OCI-LY1 (cell line): ENCODE measurements at regions not wholly inside any gene's neighbourhood (a gene's known extent, or its start where the extent isn't known, plus 50 kb on each side); places are given as distances from the start of the nearest gene placed in this dataset.

Source experiments
- H2AFZ ChIP-seq: fragments of 200-600 bp; sonication (generic), shearing (Covaris generic); 2 replicates; pipeline ENCODE4 v1.6.0; 2014; ENCODE audit warnings: antibody characterized with exemption, mild to moderate bottlenecking, low read length
- H3F3A ChIP-seq: fragments of 200-600 bp; sonication (generic), shearing (Covaris generic); 2 replicates; pipeline ENCODE4 v1.6.0; 2014; ENCODE audit warnings: mild to moderate bottlenecking, antibody characterized with exemption, low read length, moderate library complexity; ENCODE audit not compliant: insufficient read depth
- H3K27ac ChIP-seq: fragments of 200-600 bp; sonication (generic); 2 replicates; pipeline ENCODE4 v1.5.1; 2014; ENCODE audit warnings: low read length, mixed run types, mild to moderate bottlenecking, low read depth; ENCODE audit not compliant: poor library complexity, severe bottlenecking
- H3K27me3 ChIP-seq: fragments of 200-600 bp; sonication (generic); 2 replicates; pipeline ENCODE4 v1.6.0; 2014; ENCODE audit warnings: antibody characterized with exemption, mild to moderate bottlenecking, low read length, moderate library complexity; ENCODE audit not compliant: insufficient read depth
- H3K36me3 ChIP-seq: fragments of 200-600 bp; sonication (generic); 2 replicates; pipeline ENCODE4 v1.6.1; 2014; ENCODE audit warnings: mild to moderate bottlenecking, antibody characterized with exemption, low read length, moderate library complexity, mixed read lengths; ENCODE audit not compliant: insufficient read depth
- H3K4me1 ChIP-seq: fragments of 200-600 bp; sonication (generic); 2 replicates; pipeline ENCODE4 v1.5.1; 2014; ENCODE audit warnings: mild to moderate bottlenecking, low read length, moderate library complexity; ENCODE audit not compliant: insufficient read depth, severe bottlenecking
- H3K4me2 ChIP-seq: fragments of 200-600 bp; sonication (generic), shearing (Covaris generic); 2 replicates; pipeline ENCODE4 v1.6.1; 2014; ENCODE audit warnings: low read length
- H3K4me3 ChIP-seq: fragments of 200-600 bp; sonication (generic); 2 replicates; pipeline ENCODE4 v1.5.1; 2014; ENCODE audit warnings: low read length, low read depth, mild to moderate bottlenecking, mixed read lengths; ENCODE audit not compliant: poor library complexity, severe bottlenecking
- H3K79me2 ChIP-seq: fragments of 200-600 bp; shearing (Covaris generic); 2 replicates; pipeline ENCODE4 v1.6.1; 2016; ENCODE audit warnings: mixed run types, low read length, mixed read lengths; ENCODE audit not compliant: insufficient read depth
- H3K9ac ChIP-seq: fragments of 200-600 bp; sonication (generic), shearing (Covaris generic); 2 replicates; pipeline ENCODE4 v1.6.1; 2014; ENCODE audit warnings: mild to moderate bottlenecking, low read length, mixed read lengths
- H3K9me2 ChIP-seq: fragments of 200-600 bp; sonication (generic), shearing (Covaris generic); 2 replicates; pipeline ENCODE4 v1.6.1; 2014; ENCODE audit warnings: low read depth, mild to moderate bottlenecking, low read length, mixed read lengths
- H3K9me3 ChIP-seq: fragments of 200-600 bp; shearing (Covaris generic); 2 replicates; pipeline ENCODE4 v1.6.1; 2014; ENCODE audit warnings: low read length, mixed read lengths
- H4K20me1 ChIP-seq: fragments of 200-600 bp; sonication (generic), shearing (Covaris generic); 2 replicates; pipeline ENCODE4 v1.6.0; 2016; ENCODE audit warnings: mild to moderate bottlenecking, low read length; ENCODE audit not compliant: insufficient read depth
- EZH2 ChIP-seq: fragments of 200-600 bp; sonication (generic), shearing (Covaris generic); IDR thresholded peaks from 2 replicates; pipeline ENCODE4 v1.8.0; 2017; ENCODE audit warnings: borderline replicate concordance, mixed run types, mild to moderate bottlenecking, antibody characterized with exemption, low read length, moderate library complexity, mixed read lengths
- TF ChIP-seq, protein P1 (sequence below): fragments of 200-600 bp; sonication (generic), shearing (Covaris generic); IDR thresholded peaks from 2 replicates; pipeline ENCODE4 v1.5.1; 2017; ENCODE audit warnings: mild to moderate bottlenecking, antibody characterized with exemption, low read length, moderate library complexity, mixed read lengths

- Histone ChIP-seq H3K36me3 (no peaks in the 10 kb centered on the region; the same call in 1 of the 2 replicates), H4K20me1 (no peaks in the 10 kb centered on the region), H3K79me2 (no peaks in the 10 kb centered on the region), H3K27me3 (peaks cover 19% of the 10 kb centered on the region; the same call in 1 of the 2 replicates), H2AFZ (no peak overlapping the region), H3K9me2 (no peaks in the 10 kb centered on the region), H3F3A (no peaks in the 10 kb centered on the region), H3K9ac (no peak overlapping the region), H3K4me2 (no peak overlapping the region), H3K27ac (no peak overlapping the region), H3K9me3 (no peaks in the 10 kb centered on the region), H3K4me3 (no peak overlapping the region), H3K4me1 (no peaks in the 10 kb centered on the region)
- TF ChIP-seq EZH2, result no peak
- TF ChIP-seq, protein P1, sequence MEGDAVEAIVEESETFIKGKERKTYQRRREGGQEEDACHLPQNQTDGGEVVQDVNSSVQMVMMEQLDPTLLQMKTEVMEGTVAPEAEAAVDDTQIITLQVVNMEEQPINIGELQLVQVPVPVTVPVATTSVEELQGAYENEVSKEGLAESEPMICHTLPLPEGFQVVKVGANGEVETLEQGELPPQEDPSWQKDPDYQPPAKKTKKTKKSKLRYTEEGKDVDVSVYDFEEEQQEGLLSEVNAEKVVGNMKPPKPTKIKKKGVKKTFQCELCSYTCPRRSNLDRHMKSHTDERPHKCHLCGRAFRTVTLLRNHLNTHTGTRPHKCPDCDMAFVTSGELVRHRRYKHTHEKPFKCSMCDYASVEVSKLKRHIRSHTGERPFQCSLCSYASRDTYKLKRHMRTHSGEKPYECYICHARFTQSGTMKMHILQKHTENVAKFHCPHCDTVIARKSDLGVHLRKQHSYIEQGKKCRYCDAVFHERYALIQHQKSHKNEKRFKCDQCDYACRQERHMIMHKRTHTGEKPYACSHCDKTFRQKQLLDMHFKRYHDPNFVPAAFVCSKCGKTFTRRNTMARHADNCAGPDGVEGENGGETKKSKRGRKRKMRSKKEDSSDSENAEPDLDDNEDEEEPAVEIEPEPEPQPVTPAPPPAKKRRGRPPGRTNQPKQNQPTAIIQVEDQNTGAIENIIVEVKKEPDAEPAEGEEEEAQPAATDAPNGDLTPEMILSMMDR, result no peak
Observed at GRCh38 chr9:129307227-129307970, 129.3 kb upstream of the IER5L start.

- no peaks in the 10 kb centered on the region for H3K9me2 ChIP-seq
- H4K20me1 ChIP-seq, result no peaks in the 10 kb centered on the region
- H3K4me3 ChIP-seq, result no peak overlapping the region
- H3K4me1 ChIP-seq, result no peaks in the 10 kb centered on the region
- H3K27ac ChIP-seq, result no peak overlapping the region
- H3K9ac ChIP-seq, result no peak overlapping the region
- peaks cover 22% of the 10 kb centered on the region; the same call in 1 of the 2 replicates for H3K27me3 ChIP-seq
- no peaks in the 10 kb centered on the region; the same call in 1 of the 2 replicates for H3K36me3 ChIP-seq
- no peaks in the 10 kb centered on the region for H3F3A ChIP-seq
- no peaks in the 10 kb centered on the region; the same call in 1 of the 2 replicates for H3K9me3 ChIP-seq
- H2AFZ ChIP-seq, result no peak overlapping the region
- no peaks in the 10 kb centered on the region for H3K79me2 ChIP-seq
- no peak for TF ChIP-seq EZH2
- TF ChIP-seq, protein P1, result no peak
- H3K4me2 ChIP-seq, result no peak overlapping the region
Observed at GRCh38 chr9:129306318-129306973, 128.4 kb upstream of the IER5L start.

DNA sequence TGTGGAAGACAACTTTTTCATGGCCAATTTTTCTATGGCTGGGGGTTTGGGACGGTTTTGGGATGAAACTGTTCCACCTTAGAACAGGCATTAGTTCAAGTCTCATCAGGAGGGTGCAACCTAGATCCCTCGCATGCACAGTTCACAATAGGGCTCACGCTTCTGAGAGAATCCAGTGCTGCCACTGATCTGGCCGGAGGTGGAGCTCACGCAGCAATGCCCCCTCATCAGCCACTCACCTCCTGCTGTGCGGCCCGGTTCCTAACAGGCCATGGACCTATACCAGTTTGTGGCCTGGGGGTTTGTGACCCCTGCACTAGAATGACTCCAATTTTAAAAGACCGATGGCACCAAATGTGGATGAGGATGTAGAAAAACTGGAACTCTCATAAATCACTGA lies 127.2 kb upstream of the IER5L start:
- TF ChIP-seq, protein P1, result no peak
- no peak for TF ChIP-seq EZH2
- Histone ChIP-seq H3K4me2 (no peak overlapping the region), H3K9me2 (no peaks in the 10 kb centered on the region), H3K27me3 (peaks cover 14% of the 10 kb centered on the region; the same call in 1 of the 2 replicates), H3K36me3 (no peaks in the 10 kb centered on the region), H3K79me2 (no peaks in the 10 kb centered on the region), H3F3A (no peaks in the 10 kb centered on the region), H3K4me1 (no peaks in the 10 kb centered on the region), H2AFZ (no peak overlapping the region), H3K4me3 (no peak overlapping the region), H3K9ac (no peak overlapping the region), H4K20me1 (no peaks in the 10 kb centered on the region), H3K27ac (no peak overlapping the region), H3K9me3 (no peaks in the 10 kb centered on the region; the same call in none of the 2 replicates)
